HAP-1 (cell line): ENCODE measurements at regions not wholly inside any gene's neighbourhood (a gene's known extent, or its start where the extent isn't known, plus 50 kb on each side); places are given as distances from the start of the nearest gene placed in this dataset.
"Not testable (repeated sequence)": the region's sequence is repeated elsewhere in the genome, so short reads cannot be mapped to it uniquely, and the experiment has no call there.

Source experiments
- DNase-seq, 2 experiments: peaks; one replicate each; pipeline ENCODE4 v3.0.0-alpha.2; 2016 to 2020; ENCODE audit warnings: low spot score in 2 of 2
- H3K27me3 ChIP-seq: fragments of 250-450 bp; sonication (Bioruptor Pico); 2 replicates; pipeline ENCODE4 v1.5.1; 2020; ENCODE audit warnings: low read depth, mild to moderate bottlenecking, moderate library complexity
- H3K36me3 ChIP-seq: fragments of 250-450 bp; sonication (Bioruptor Pico); replicated peaks from 2 replicates; pipeline ENCODE4 v1.5.1; 2020; ENCODE audit warnings: mild to moderate bottlenecking
- H3K4me1 ChIP-seq: fragments of 250-450 bp; sonication (Bioruptor Pico); 2 replicates; pipeline ENCODE4 v1.5.1; 2020; ENCODE audit warnings: mild to moderate bottlenecking
- H3K4me3 ChIP-seq: fragments of 250-450 bp; sonication (Bioruptor Pico); 2 replicates; pipeline ENCODE4 v1.5.1; 2020; ENCODE audit warnings: mild to moderate bottlenecking, moderate library complexity
- H3K9me3 ChIP-seq: fragments of 250-450 bp; sonication (Bioruptor Pico); 2 replicates; pipeline ENCODE4 v1.5.1; 2020; ENCODE audit warnings: mild to moderate bottlenecking, moderate library complexity
- in situ Hi-C: fragments of 300-500 bp; cut with MboI; formaldehyde crosslinking; loops from 3 replicates; pipeline ENCODE4 v1.14.3; 2020; ENCODE audit warnings: low sequenced_read_pairs, inconsistent platforms, mixed read lengths

GRCh38 chr1:219560856-219561255 is 52.0 kb downstream of the ZC3H11B start:
- in situ Hi-C loops = loop anchor here (10.0 kb wide), 1 partner anchor 244 kb away; no protein-coding TSS in a partner anchor
- Histone ChIP-seq H3K4me1 (peaks cover 11% of the 10 kb centered on the region), H3K27me3 (no peaks in the 10 kb centered on the region)

GRCh38 chr1:219559899-219560298 is 53.0 kb downstream of the ZC3H11B start:
- H3K9me3 ChIP-seq = no peaks in the 10 kb centered on the region
- no peaks in the 10 kb centered on the region for H3K36me3 ChIP-seq
- peaks cover 14% of the 10 kb centered on the region for H3K4me1 ChIP-seq
- H3K4me3 ChIP-seq = no peak overlapping the region
- H3K27me3 ChIP-seq = no peaks in the 10 kb centered on the region
- in situ Hi-C loops = loop anchor here (10.0 kb wide), 1 partner anchor 245 kb away; no protein-coding TSS in a partner anchor
- DNase-seq = no peak

More at GRCh38 chr1:219560856-219561255, 52.0 kb downstream of the ZC3H11B start:
- Histone ChIP-seq H3K36me3 (no peaks in the 10 kb centered on the region), H3K9me3 (no peaks in the 10 kb centered on the region), H3K4me3 (no peak overlapping the region)
- no peak for DNase-seq

- Histone ChIP-seq H3K4me3 (no peak overlapping the region), H3K36me3 (no peaks in the 10 kb centered on the region), H3K4me1 (peaks cover 24% of the 10 kb centered on the region), H3K27me3 (no peaks in the 10 kb centered on the region), H3K9me3 (no peaks in the 10 kb centered on the region)
- in situ Hi-C loops = no loop called here
- peak; percentile 57 to 91 for DNase-seq
Measured at GRCh38 chr1:219555806-219556205, 57.1 kb downstream of the ZC3H11B start.

GRCh38 chr1:219555031-219555692 is 57.7 kb downstream of the ZC3H11B start:
- Histone ChIP-seq H3K4me3 (no peak overlapping the region), H3K9me3 (no peaks in the 10 kb centered on the region), H3K27me3 (no peaks in the 10 kb centered on the region), H3K4me1 (peaks cover 24% of the 10 kb centered on the region), H3K36me3 (no peaks in the 10 kb centered on the region)
- in situ Hi-C loops = no loop called here
- peak; percentile 68 to 91 for DNase-seq

GRCh38 chr1:219553934-219554502 is 58.9 kb downstream of the ZC3H11B start:
- H3K27me3 ChIP-seq = no peaks in the 10 kb centered on the region
- H3K4me1 ChIP-seq = peaks cover 24% of the 10 kb centered on the region
- in situ Hi-C loops = no loop called here
- DNase-seq = no peak
- H3K9me3 ChIP-seq = no peaks in the 10 kb centered on the region
- no peak overlapping the region for H3K4me3 ChIP-seq
- H3K36me3 ChIP-seq = no peaks in the 10 kb centered on the region

- in situ Hi-C loops = no loop called here
- Histone ChIP-seq H3K36me3 (no peaks in the 10 kb centered on the region), H3K9me3 (no peaks in the 10 kb centered on the region), H3K4me3 (no peak overlapping the region), H3K27me3 (no peaks in the 10 kb centered on the region), H3K4me1 (peaks cover 13% of the 10 kb centered on the region)
- DNase-seq = no peak
Measured at GRCh38 chr1:219550201-219550600, 62.7 kb downstream of the ZC3H11B start.

- Histone ChIP-seq H3K27me3 (no peaks in the 10 kb centered on the region), H3K9me3 (no peaks in the 10 kb centered on the region), H3K4me3 (no peak overlapping the region), H3K4me1 (peaks cover 6% of the 10 kb centered on the region), H3K36me3 (no peaks in the 10 kb centered on the region)
- DNase-seq = no peak
- in situ Hi-C loops = no loop called here
Measured at GRCh38 chr1:219549215-219549614, 63.7 kb downstream of the ZC3H11B start.

- no peaks in the 10 kb centered on the region for H3K9me3 ChIP-seq
- no peak overlapping the region for H3K4me3 ChIP-seq
- in situ Hi-C loops = no loop called here
- DNase-seq = no peak
- H3K4me1 ChIP-seq = peaks cover 6% of the 10 kb centered on the region
- no peaks in the 10 kb centered on the region for H3K27me3 ChIP-seq
- no peaks in the 10 kb centered on the region for H3K36me3 ChIP-seq
Measured at GRCh38 chr1:219548386-219548785, 64.5 kb downstream of the ZC3H11B start.

GRCh38 chr1:219545756-219546155 is 67.1 kb downstream of the ZC3H11B start:
- H3K9me3 ChIP-seq, H3K4me1 ChIP-seq, in situ Hi-C loops, H3K27me3 ChIP-seq, H3K4me3 ChIP-seq, H3K36me3 ChIP-seq, DNase-seq: not testable (repeated sequence)

- in situ Hi-C loops = no loop called here
- H3K27me3 ChIP-seq = no peaks in the 10 kb centered on the region
- DNase-seq = peak in 1 of 2 experiments; percentile 27
Measured at GRCh38 chr1:219544163-219544846, 68.6 kb downstream of the ZC3H11B start.

GRCh38 chr1:219542828-219543518 is 69.9 kb downstream of the ZC3H11B start:
- no peaks in the 10 kb centered on the region for H3K36me3 ChIP-seq
- H3K4me3 ChIP-seq = no peak overlapping the region
- H3K4me1 ChIP-seq = peaks cover 20% of the 10 kb centered on the region
- H3K9me3 ChIP-seq = no peaks in the 10 kb centered on the region
- DNase-seq = no peak
- H3K27me3 ChIP-seq = no peaks in the 10 kb centered on the region
- in situ Hi-C loops = no loop called here

More at GRCh38 chr1:219544163-219544846, 68.6 kb downstream of the ZC3H11B start:
- H3K4me3 ChIP-seq = no peak overlapping the region
- H3K4me1 ChIP-seq = peaks cover 7% of the 10 kb centered on the region
- H3K36me3 ChIP-seq = no peaks in the 10 kb centered on the region
- no peaks in the 10 kb centered on the region for H3K9me3 ChIP-seq

- Histone ChIP-seq H3K9me3 (no peaks in the 10 kb centered on the region), H3K36me3 (no peaks in the 10 kb centered on the region), H3K4me3 (no peak overlapping the region), H3K27me3 (no peaks in the 10 kb centered on the region), H3K4me1 (peaks cover 30% of the 10 kb centered on the region)
- no peak for DNase-seq
- in situ Hi-C loops = no loop called here
Measured at GRCh38 chr1:219541946-219542345, 71.0 kb downstream of the ZC3H11B start.

GRCh38 chr1:219539645-219540254 is 73.2 kb downstream of the ZC3H11B start:
- H3K27me3 ChIP-seq = no peaks in the 10 kb centered on the region
- no peaks in the 10 kb centered on the region for H3K9me3 ChIP-seq
- no peak overlapping the region for H3K4me3 ChIP-seq
- in situ Hi-C loops = no loop called here
- peaks cover 40% of the 10 kb centered on the region for H3K4me1 ChIP-seq
- no peaks in the 10 kb centered on the region for H3K36me3 ChIP-seq
- no peak for DNase-seq
